ENCODE measurements at regions not wholly inside any gene's neighbourhood (a gene's known extent, or its start where the extent isn't known, plus 50 kb on each side); places are given as distances from the start of the nearest gene placed in this dataset.

GRCh38 chr20:40572251-40572650, 116.8 kb downstream of the MAFB start:
- Histone ChIP-seq H3K79me2 (ENCODE audit: control insufficient read depth, low read length) (no peaks in the 10 kb centered on the region), H4K20me1 (ENCODE audit: control insufficient read depth, insufficient read depth, low read depth, low read length) (no peaks in the 10 kb centered on the region), H3K4me3 (ENCODE audit: low read length) (no peak overlapping the region), H3K4me2 (ENCODE audit: low read length) (no peak overlapping the region), H3K9me3 (ENCODE audit: control insufficient read depth, insufficient read depth, low read length) (no peaks in the 10 kb centered on the region), H3K36me3 (ENCODE audit: control insufficient read depth, low read length) (no peaks in the 10 kb centered on the region), H3F3A (ENCODE audit: control insufficient read depth, insufficient read depth) (no peaks in the 10 kb centered on the region), H3K27me3 (ENCODE audit: control insufficient read depth, low read length) (no peaks in the 10 kb centered on the region), H3K4me1 (ENCODE audit: control insufficient read depth, low read length) (no peaks in the 10 kb centered on the region), H3K27ac (ENCODE audit: low read depth, low read length) (no peak overlapping the region), H3K9me2 (replicated peaks; ENCODE audit: control insufficient read depth, low read length) (no peaks in the 10 kb centered on the region)
- TF ChIP-seq EZH2phosphoT487 (IDR thresholded peaks at IDR 0.05; ENCODE audit: borderline replicate concordance, low read length) (no peak), CTCF (IDR thresholded peaks at IDR 0.05; ENCODE audit: low read depth, low read length, poor library complexity, severe bottlenecking) (no peak)

- H4K20me1 ChIP-seq (ENCODE audit: control insufficient read depth, insufficient read depth, low read depth, low read length), result no peaks in the 10 kb centered on the region
- H3K9me3 ChIP-seq (ENCODE audit: control insufficient read depth, insufficient read depth, low read length), result no peaks in the 10 kb centered on the region
- no peaks in the 10 kb centered on the region for H3K36me3 ChIP-seq (ENCODE audit: control insufficient read depth, low read length)
- TF ChIP-seq CTCF (IDR thresholded peaks at IDR 0.05; ENCODE audit: low read depth, low read length, poor library complexity, severe bottlenecking), result no peak
- TF ChIP-seq EZH2phosphoT487 (IDR thresholded peaks at IDR 0.05; ENCODE audit: borderline replicate concordance, low read length), result no peak
- H3K4me3 ChIP-seq (ENCODE audit: low read length), result no peak overlapping the region
- H3K4me1 ChIP-seq (ENCODE audit: control insufficient read depth, low read length), result no peaks in the 10 kb centered on the region
- no peaks in the 10 kb centered on the region for H3K9me2 ChIP-seq (replicated peaks; ENCODE audit: control insufficient read depth, low read length)
- no peaks in the 10 kb centered on the region for H3F3A ChIP-seq (ENCODE audit: control insufficient read depth, insufficient read depth)
- H3K27ac ChIP-seq (ENCODE audit: low read depth, low read length), result no peak overlapping the region
- no peak overlapping the region for H3K4me2 ChIP-seq (ENCODE audit: low read length)
- no peaks in the 10 kb centered on the region for H3K27me3 ChIP-seq (ENCODE audit: control insufficient read depth, low read length)
- H3K79me2 ChIP-seq (ENCODE audit: control insufficient read depth, low read length), result no peaks in the 10 kb centered on the region
These were observed 117.4 kb downstream of the MAFB start for GRCh38 chr20:40571639-40572038.

GRCh38 chr20:40568200-40568599, 120.8 kb downstream of the MAFB start:
- Histone ChIP-seq H3K36me3 (ENCODE audit: control insufficient read depth, low read length) (no peaks in the 10 kb centered on the region), H4K20me1 (ENCODE audit: control insufficient read depth, insufficient read depth, low read depth, low read length) (no peaks in the 10 kb centered on the region), H3K27ac (ENCODE audit: low read depth, low read length) (no peak overlapping the region), H3K79me2 (ENCODE audit: control insufficient read depth, low read length) (no peaks in the 10 kb centered on the region), H3K4me2 (ENCODE audit: low read length) (no peak overlapping the region), H3F3A (ENCODE audit: control insufficient read depth, insufficient read depth) (no peaks in the 10 kb centered on the region), H3K4me3 (ENCODE audit: low read length) (no peak overlapping the region), H3K9me3 (ENCODE audit: control insufficient read depth, insufficient read depth, low read length) (no peaks in the 10 kb centered on the region), H3K4me1 (ENCODE audit: control insufficient read depth, low read length) (no peaks in the 10 kb centered on the region), H3K9me2 (replicated peaks; ENCODE audit: control insufficient read depth, low read length) (no peaks in the 10 kb centered on the region), H3K27me3 (ENCODE audit: control insufficient read depth, low read length) (no peaks in the 10 kb centered on the region)
- no peak for TF ChIP-seq EZH2phosphoT487 (IDR thresholded peaks at IDR 0.05; ENCODE audit: borderline replicate concordance, low read length)
- TF ChIP-seq CTCF (IDR thresholded peaks at IDR 0.05; ENCODE audit: low read depth, low read length, poor library complexity, severe bottlenecking), result no peak

GRCh38 chr20:40565682-40566040, 123.4 kb downstream of the MAFB start:
- Histone ChIP-seq H3K27me3 (ENCODE audit: control insufficient read depth, low read length) (no peaks in the 10 kb centered on the region; the same call in 1 of the 2 replicates), H4K20me1 (ENCODE audit: control insufficient read depth, insufficient read depth, low read depth, low read length) (no peaks in the 10 kb centered on the region), H3K4me1 (ENCODE audit: control insufficient read depth, low read length) (no peaks in the 10 kb centered on the region), H3K4me2 (ENCODE audit: low read length) (no peak overlapping the region), H3K36me3 (ENCODE audit: control insufficient read depth, low read length) (no peaks in the 10 kb centered on the region), H3K79me2 (ENCODE audit: control insufficient read depth, low read length) (no peaks in the 10 kb centered on the region), H3K27ac (ENCODE audit: low read depth, low read length) (no peak overlapping the region), H3K9me3 (ENCODE audit: control insufficient read depth, insufficient read depth, low read length) (no peaks in the 10 kb centered on the region), H3K9me2 (replicated peaks; ENCODE audit: control insufficient read depth, low read length) (no peaks in the 10 kb centered on the region), H3F3A (ENCODE audit: control insufficient read depth, insufficient read depth) (no peaks in the 10 kb centered on the region), H3K4me3 (ENCODE audit: low read length) (no peak overlapping the region)
- TF ChIP-seq CTCF (IDR thresholded peaks at IDR 0.05; ENCODE audit: low read depth, low read length, poor library complexity, severe bottlenecking), result no peak
- no peak for TF ChIP-seq EZH2phosphoT487 (IDR thresholded peaks at IDR 0.05; ENCODE audit: borderline replicate concordance, low read length)

Measured in DOHH2 (cell line).